CD4-positive, alpha-beta T cell treated with Interferon alpha-2 for 1 hour (primary cell): ENCODE measurements at regions not wholly inside any gene's neighbourhood (a gene's known extent, or its start where the extent isn't known, plus 50 kb on each side); places are given as distances from the start of the nearest gene placed in this dataset.

Experiments used
- DNase-seq, 2 donors: peaks; one replicate each; pipeline ENCODE4 v3.0.0-alpha.2; 2020 to 2022

GRCh38 chr1:213820362-213821149 lies 167.2 kb upstream of the PROX1 start:
- DNase-seq = no peak

GRCh38 chr1:213821175-213821942 lies 166.4 kb upstream of the PROX1 start:
- DNase-seq = no peak

- DNase-seq = no peak
Measured at GRCh38 chr1:213821943-213822334, 165.8 kb upstream of the PROX1 start.

GRCh38 chr1:213826891-213827290 lies 160.9 kb upstream of the PROX1 start:
- no peak for DNase-seq

GRCh38 chr1:213828867-213829266 lies 158.9 kb upstream of the PROX1 start:
- no peak for DNase-seq

GRCh38 chr1:213829780-213830179 lies 158.0 kb upstream of the PROX1 start:
- no peak for DNase-seq

GRCh38 chr1:213830371-213830770 lies 157.4 kb upstream of the PROX1 start:
- DNase-seq = no peak

GRCh38 chr1:213840575-213840974 lies 147.2 kb upstream of the PROX1 start:
- no peak for DNase-seq

GRCh38 chr1:213844632-213845031 lies 143.1 kb upstream of the PROX1 start:
- DNase-seq = no peak

GRCh38 chr1:213852107-213852506 lies 135.7 kb upstream of the PROX1 start:
- DNase-seq = peak in 1 of 2 donors; percentile 36

GRCh38 chr1:213858581-213858980 lies 129.2 kb upstream of the PROX1 start:
- no peak for DNase-seq

GRCh38 chr1:213861841-213862240 lies 125.9 kb upstream of the PROX1 start:
- DNase-seq = no peak

- DNase-seq = no peak
Measured at GRCh38 chr1:213864091-213864490, 123.7 kb upstream of the PROX1 start.

- DNase-seq = no peak
Measured at GRCh38 chr1:213868482-213868881, 119.3 kb upstream of the PROX1 start.

GRCh38 chr1:213871179-213871578 lies 116.6 kb upstream of the PROX1 start:
- DNase-seq = no peak

- no peak for DNase-seq
Measured at GRCh38 chr1:213874789-213875188, 113.0 kb upstream of the PROX1 start.

- DNase-seq = no peak
Measured at GRCh38 chr1:213876531-213876930, 111.2 kb upstream of the PROX1 start.

GRCh38 chr1:213883618-213884017 lies 104.2 kb upstream of the PROX1 start:
- DNase-seq = no peak

GRCh38 chr1:213884402-213884801 lies 103.4 kb upstream of the PROX1 start:
- no peak for DNase-seq

- no peak for DNase-seq
Measured at GRCh38 chr1:213884942-213885341, 102.8 kb upstream of the PROX1 start.

GRCh38 chr1:213887842-213888241 lies 99.9 kb upstream of the PROX1 start:
- no peak for DNase-seq

- no peak for DNase-seq
Measured at GRCh38 chr1:213891989-213892902, 95.5 kb upstream of the PROX1 start.

GRCh38 chr1:213898684-213899083 lies 89.1 kb upstream of the PROX1 start:
- no peak for DNase-seq
